A673 (cell line): ENCODE measurements at regions not wholly inside any gene's neighbourhood (a gene's known extent, or its start where the extent isn't known, plus 50 kb on each side); places are given as distances from the start of the nearest gene placed in this dataset.

ENCODE experiments used
- BruUV-seq: library from RNA; stranded (reverse); fragments of 400-500 nt; replicated peaks from 2 replicates; lab custom pipeline; 2021; lab: Mats Ljungman, UMichigan
- CTCF ChIA-PET: fragments of 300-600 bp; sonication (Branson Sonifier 250); formaldehyde crosslinking; loops from one replicate; lab custom pipeline; 2022; ENCODE audit warnings: antibody characterized with exemption; lab: Charles Lee
- POLR2A ChIA-PET: fragments of 300-600 bp; sonication (Branson Sonifier 250); formaldehyde crosslinking; loops from one replicate; lab custom pipeline; 2022; ENCODE audit warnings: antibody characterized with exemption; ENCODE audit not compliant: low non-redundant PET; lab: Charles Lee
- DNase-seq: peaks from one replicate; pipeline ENCODE4 v3.0.0-alpha.2; 2015; ENCODE audit warnings: low spot score
- H3K27ac ChIP-seq: fragments of 200-600 bp; sonication (generic); 2 replicates; pipeline ENCODE4 v1.5.1; 2016; ENCODE audit warnings: mixed run types, low read depth, mild to moderate bottlenecking, mixed read lengths, antibody characterized with exemption, low read length; ENCODE audit not compliant: poor library complexity, severe bottlenecking
- H3K27me3 ChIP-seq: fragments of 200-600 bp; sonication (generic); replicated peaks from 2 replicates; pipeline ENCODE4 v1.6.1; 2017; ENCODE audit warnings: mixed run types, low read depth, mild to moderate bottlenecking, mixed read lengths, antibody characterized with exemption, low read length; ENCODE audit not compliant: insufficient read depth, poor library complexity
- H3K36me3 ChIP-seq: fragments of 200-600 bp; sonication (generic); 2 replicates; pipeline ENCODE4 v1.6.1; 2016; ENCODE audit warnings: mixed run types, mild to moderate bottlenecking, mixed read lengths, antibody characterized with exemption, low read length; ENCODE audit not compliant: insufficient read depth, poor library complexity, severe bottlenecking
- H3K4me1 ChIP-seq: fragments of 200-600 bp; sonication (generic); 2 replicates; pipeline ENCODE4 v1.6.1; 2017; ENCODE audit warnings: mixed run types, mild to moderate bottlenecking, mixed read lengths, antibody characterized with exemption, low read length; ENCODE audit not compliant: insufficient read depth, poor library complexity, severe bottlenecking
- H3K4me3 ChIP-seq: fragments of 200-600 bp; sonication (generic); 2 replicates; pipeline ENCODE4 v1.5.1; 2016; ENCODE audit warnings: low read depth, mixed run types, mild to moderate bottlenecking, mixed read lengths, low read length; ENCODE audit not compliant: poor library complexity, severe bottlenecking
- H3K9me3 ChIP-seq: fragments of 200-600 bp; sonication (generic); 2 replicates; pipeline ENCODE4 v1.6.1; 2016; ENCODE audit warnings: mixed run types, low read depth, mild to moderate bottlenecking, mixed read lengths, antibody characterized with exemption, low read length; ENCODE audit not compliant: poor library complexity, severe bottlenecking
- CTCF ChIP-seq: fragments of 300-800, 200-600 bp; sonication (generic); conservative IDR thresholded peaks from 2 replicates; pipeline ENCODE4 v1.5.1; 2017; ENCODE audit warnings: low read depth, mild to moderate bottlenecking, antibody characterized with exemption, low read length, moderate library complexity, mixed read lengths
- EZH2 ChIP-seq: fragments of 200-600 bp; sonication (generic); IDR thresholded peaks from 2 replicates; pipeline ENCODE4 v1.6.1; 2017; ENCODE audit warnings: borderline replicate concordance, low read depth, mild to moderate bottlenecking, mixed read lengths, antibody characterized with exemption, low read length; ENCODE audit not compliant: poor library complexity, severe bottlenecking
- intact Hi-C: fragments of 100-400 bp; cut with micrococcal nuclease; formaldehyde crosslinking; loops from one replicate; pipeline ENCODE4 v1.10.0; 2022; ENCODE audit not compliant: unreplicated experiment

GRCh38 chr16:63612462-63613227 is 1509.2 kb downstream of the CDH11 start:
- no TSS peak for BruUV-seq
- Histone ChIP-seq H3K4me1 (no peaks in the 10 kb centered on the region), H3K27ac (no peak overlapping the region), H3K9me3 (no peaks in the 10 kb centered on the region), H3K36me3 (no peaks in the 10 kb centered on the region), H3K27me3 (no peaks in the 10 kb centered on the region), H3K4me3 (no peak overlapping the region)
- ChIA-PET POLR2A (no interaction called here), CTCF (no interaction called here)
- intact Hi-C loops, result no loop called here
- no peak for TF ChIP-seq CTCF
- no peak for TF ChIP-seq EZH2
- DNase-seq, result no peak

- TF ChIP-seq CTCF (no peak), EZH2 (no peak)
- ChIA-PET CTCF (no interaction called here), POLR2A (no interaction called here)
- BruUV-seq, result no TSS peak
- no peak overlapping the region for H3K4me3 ChIP-seq
- H3K9me3 ChIP-seq, result no peaks in the 10 kb centered on the region
- no peak for DNase-seq
- no peaks in the 10 kb centered on the region for H3K27me3 ChIP-seq
- no peak overlapping the region for H3K27ac ChIP-seq
- H3K4me1 ChIP-seq, result no peaks in the 10 kb centered on the region
- intact Hi-C loops, result no loop called here
- H3K36me3 ChIP-seq, result no peaks in the 10 kb centered on the region
Measured at GRCh38 chr16:63606778-63607177, 1515.1 kb downstream of the CDH11 start.

- no peaks in the 10 kb centered on the region for H3K36me3 ChIP-seq
- no peak overlapping the region for H3K4me3 ChIP-seq
- H3K27me3 ChIP-seq, result no peaks in the 10 kb centered on the region
- no TSS peak for BruUV-seq
- no peak overlapping the region for H3K27ac ChIP-seq
- POLR2A ChIA-PET, result no interaction called here
- H3K4me1 ChIP-seq, result no peaks in the 10 kb centered on the region
- TF ChIP-seq EZH2 (no peak), CTCF (no peak)
- CTCF ChIA-PET, result no interaction called here
- intact Hi-C loops, result no loop called here
- no peaks in the 10 kb centered on the region for H3K9me3 ChIP-seq
- no peak for DNase-seq
Measured at GRCh38 chr16:63602206-63602927, 1519.5 kb downstream of the CDH11 start.
